IMR-90 (cell line): ENCODE measurements at regions not wholly inside any gene's neighbourhood (a gene's known extent, or its start where the extent isn't known, plus 50 kb on each side); places are given as distances from the start of the nearest gene placed in this dataset.

Source experiments
- ATAC-seq: fragments of 200-7000 bp; cut with Tn5 transposase; 2 replicates; pipeline ENCODE4 v1.9.1; 2020; ENCODE audit warnings: low read depth, mild to moderate bottlenecking, moderate library complexity
- BruUV-seq: library from RNA; stranded (reverse); fragments of 400-500 nt; replicated peaks from 2 replicates; lab custom pipeline; 2021; lab: Mats Ljungman, UMichigan
- CTCF ChIA-PET: fragments of 300-600 bp; formaldehyde crosslinking; extraction: SDS; loops from one replicate; lab custom pipeline; 2021; ENCODE audit warnings: antibody characterized with exemption; lab: Yijun Ruan, JAX
- POLR2A ChIA-PET: fragments of 300-600 bp; sonication (Branson Sonifier 250); formaldehyde crosslinking; loops from one replicate; lab custom pipeline; 2022; ENCODE audit warnings: antibody characterized with exemption; ENCODE audit not compliant: unreplicated experiment; lab: Charles Lee
- DNase-seq: peaks from one replicate; pipeline ENCODE4 v3.0.0; 2013
- H2AFZ ChIP-seq: replicated peaks from 2 replicates; pipeline ENCODE3; 2013; ENCODE audit warnings: low read length, mild to moderate bottlenecking; ENCODE audit not compliant: poor library complexity
- H2AK5ac ChIP-seq: 2 replicates; pipeline ENCODE4 v1.6.1; 2013; ENCODE audit warnings: low read depth, low read length, inconsistent platforms
- H2AK9ac ChIP-seq: replicated peaks from 2 replicates; pipeline ENCODE3; 2013; ENCODE audit warnings: mild to moderate bottlenecking, low read depth, low read length, moderate library complexity; ENCODE audit not compliant: poor library complexity
- H2BK120ac ChIP-seq: 2 replicates; pipeline ENCODE4 v1.6.1; 2013; ENCODE audit warnings: low read depth, low read length, inconsistent platforms
- H2BK15ac ChIP-seq: 3 replicates; pipeline ENCODE4 v1.6.1; 2013; ENCODE audit warnings: low read depth, low read length, inconsistent platforms
- H2BK20ac ChIP-seq: 2 replicates; pipeline ENCODE4 v1.6.1; 2013; ENCODE audit warnings: low read depth, mild to moderate bottlenecking, inconsistent platforms, low read length, moderate library complexity
- H2BK5ac ChIP-seq: 2 replicates; pipeline ENCODE4 v1.6.1; 2013; ENCODE audit warnings: mild to moderate bottlenecking, low read depth, low read length, inconsistent platforms; ENCODE audit not compliant: poor library complexity, severe bottlenecking
- H3K14ac ChIP-seq: replicated peaks from 2 replicates; pipeline ENCODE4 v1.6.1; 2013; ENCODE audit warnings: low read depth, low read length, inconsistent platforms
- H3K18ac ChIP-seq: 2 replicates; pipeline ENCODE4 v1.6.1; 2013; ENCODE audit warnings: low read depth, low read length, control low read depth
- H3K23ac ChIP-seq: 2 replicates; pipeline ENCODE4 v1.6.1; 2013; ENCODE audit warnings: low read depth, low read length, inconsistent platforms
- H3K27ac ChIP-seq: 2 replicates; pipeline ENCODE4 v1.5.1; 2013; ENCODE audit warnings: mild to moderate bottlenecking, control low read depth, low read length; ENCODE audit not compliant: insufficient read depth
- H3K27me3 ChIP-seq: 2 replicates; pipeline ENCODE4 v1.6.1; 2013; ENCODE audit warnings: low read length; ENCODE audit not compliant: control insufficient read depth, insufficient read depth
- H3K36me3 ChIP-seq: 2 replicates; pipeline ENCODE4 v1.6.1; 2013; ENCODE audit warnings: low read length, mixed read lengths; ENCODE audit not compliant: control insufficient read depth, insufficient read depth
- H3K4ac ChIP-seq: 2 replicates; pipeline ENCODE4 v1.6.1; 2013; ENCODE audit warnings: low read depth, low read length, inconsistent platforms
- H3K4me1 ChIP-seq: 2 replicates; pipeline ENCODE4 v1.6.1; 2013; ENCODE audit warnings: low read length, mixed read lengths; ENCODE audit not compliant: control insufficient read depth, insufficient read depth
- H3K4me2 ChIP-seq: 2 replicates; pipeline ENCODE4 v1.6.1; 2013; ENCODE audit warnings: low read depth, mild to moderate bottlenecking, control low read depth, low read length, moderate library complexity
- H3K4me3 ChIP-seq: 2 replicates; pipeline ENCODE4 v1.5.1; 2013; ENCODE audit warnings: low read depth, mild to moderate bottlenecking, control low read depth, low read length, moderate library complexity; ENCODE audit not compliant: insufficient read depth
- H3K56ac ChIP-seq: 2 replicates; pipeline ENCODE4 v1.6.1; 2013; ENCODE audit warnings: low read length, inconsistent platforms; ENCODE audit not compliant: insufficient read depth; ENCODE audit errors: extremely low read depth
- H3K79me1 ChIP-seq, 2 experiments: 2 replicates each; pipeline ENCODE4 v1.6.1; 2013; ENCODE audit warnings: low read length in 2 of 2, inconsistent platforms in 1 of 2, low read depth in 1 of 2
- H3K9ac ChIP-seq: 2 replicates; pipeline ENCODE4 v1.6.1; 2013; ENCODE audit warnings: low read depth, low read length, control low read depth
- H3K9me1 ChIP-seq: 2 replicates; pipeline ENCODE4 v1.6.1; 2013; ENCODE audit warnings: low read length, inconsistent platforms; ENCODE audit not compliant: insufficient read depth
- H3K9me3 ChIP-seq: 2 replicates; pipeline ENCODE4 v1.6.1; 2013; ENCODE audit warnings: low read length; ENCODE audit not compliant: control insufficient read depth, insufficient read depth
- H4K20me1 ChIP-seq: 2 replicates; pipeline ENCODE4 v1.6.1; 2013; ENCODE audit warnings: low read length, inconsistent platforms; ENCODE audit not compliant: insufficient read depth
- H4K5ac ChIP-seq: 2 replicates; pipeline ENCODE4 v1.6.1; 2013; ENCODE audit warnings: mild to moderate bottlenecking, low read depth, low read length, control low read depth
- H4K8ac ChIP-seq, 2 experiments: 2 replicates each; pipeline ENCODE4 v1.6.1; 2013; ENCODE audit warnings: low read depth in 2 of 2, low read length in 2 of 2, control low read depth in 1 of 2, inconsistent platforms in 1 of 2
- H4K91ac ChIP-seq: 2 replicates; pipeline ENCODE4 v1.6.1; 2013; ENCODE audit warnings: low read depth, low read length, inconsistent platforms; ENCODE audit not compliant: insufficient read depth
- CHD1 ChIP-seq: IDR thresholded peaks from 2 replicates; pipeline ENCODE4 v1.6.1; 2012; ENCODE audit warnings: low read depth, low read length, improper control_type of control experiment
- WGBS, 2 experiments: methylation state at CpG; one replicate each; pipeline versions ENCODE4 v1.1.5 to v1.1.7; 2013; ENCODE audit warnings: missing lambda C conversion rate in 2 of 2; ENCODE audit not compliant: insufficient read length in 1 of 2; ENCODE audit errors: extremely low coverage in 2 of 2; 5-methylcytosine and 5-hydroxymethylcytosine counted together
- dilution Hi-C: fragments of 300-500 bp; cut with HindIII; formaldehyde crosslinking; loops from one replicate; pipeline ENCODE4 v1.14.3; 2018; ENCODE audit warnings: low sequenced_read_pairs; ENCODE audit not compliant: unreplicated experiment
- in situ Hi-C: fragments of 300-500 bp; cut with MboI; formaldehyde crosslinking; loops from 3 replicates; pipeline ENCODE4 v1.14.3; 2019; ENCODE audit warnings: low sequenced_read_pairs, inconsistent platforms, mixed read lengths
- intact Hi-C: fragments of 100-400 bp; cut with micrococcal nuclease; formaldehyde crosslinking; loops from 2 replicates; pipeline ENCODE4 v1.10.0; 2022

DNA sequence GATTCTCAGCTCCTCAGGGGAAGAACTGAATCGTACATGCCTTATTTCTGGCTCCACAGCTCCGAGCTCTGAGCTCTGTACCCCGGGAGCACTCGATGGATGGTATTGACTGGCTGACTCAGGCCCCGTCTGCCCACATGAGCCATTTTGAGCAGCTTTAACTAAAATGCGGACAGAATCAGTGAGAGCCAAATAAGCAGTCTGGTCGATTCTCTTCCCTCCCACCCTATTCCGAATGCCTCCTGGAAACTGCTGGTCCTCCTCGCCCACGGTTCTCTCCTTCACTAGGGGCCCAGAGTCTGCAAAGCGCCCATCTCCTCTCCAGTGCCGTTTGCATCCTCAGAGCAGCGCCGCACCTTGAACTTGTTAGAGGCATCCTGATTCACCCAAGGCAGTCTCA is 125.9 kb upstream of the IRF2BP2 start:
- H3K9me3 ChIP-seq, result no peaks in the 10 kb centered on the region
- no peak overlapping the region for H4K8ac ChIP-seq
- H2BK120ac ChIP-seq, result no peak overlapping the region
- H3K9me1 ChIP-seq, result peaks cover 8% of the 10 kb centered on the region
- in situ Hi-C loops, result no loop called here
- ChIA-PET CTCF (no interaction called here), POLR2A (interaction anchor here (0.9 kb wide), 1 partner anchor 12 kb away, joined by 5 read pairs; no protein-coding TSS in a partner anchor)
- no peak overlapping the region for H3K4me2 ChIP-seq
- DNase-seq (no peak), ATAC-seq (no peak)
- peak overlapping the region; percentile 44; the same call in 1 of the 2 replicates for H2AK5ac ChIP-seq
- no peaks in the 10 kb centered on the region for H3K27me3 ChIP-seq
- H3K79me1 ChIP-seq, result no peaks in the 10 kb centered on the region
- no peaks in the 10 kb centered on the region for H4K20me1 ChIP-seq
- no peak overlapping the region for H3K9ac ChIP-seq
- dilution Hi-C loops, result loop anchor here (25.0 kb wide), 1 partner anchor 101 kb away; no protein-coding TSS in a partner anchor
- no peak overlapping the region for H3K27ac ChIP-seq
- no peak overlapping the region for H2BK15ac ChIP-seq
- no peak overlapping the region for H3K56ac ChIP-seq
- peaks cover 9% of the 10 kb centered on the region for H3K4me1 ChIP-seq
- H3K36me3 ChIP-seq, result no peaks in the 10 kb centered on the region
- 83% methylated on average over 8 of the region's 14 CpGs; no CpG with 5 or more reads in 1 of the 2 experiments for WGBS, 2 experiments
- H3K4me3 ChIP-seq, result no peak overlapping the region
- 0 out of 2 replicates have a peak overlapping the region, but pooled peaks have one; percentile 9 for H3K4ac ChIP-seq
- H4K5ac ChIP-seq, result no peak overlapping the region
- no peak overlapping the region for H2BK5ac ChIP-seq
- no peak overlapping the region for H3K23ac ChIP-seq
- intact Hi-C loops, result no loop called here
- no peak for TF ChIP-seq CHD1
- H3K18ac ChIP-seq, result no peak overlapping the region
- no peak overlapping the region for H4K91ac ChIP-seq
- no peak overlapping the region for H2AK9ac ChIP-seq
- no peak overlapping the region for H2BK20ac ChIP-seq
- no TSS peak for BruUV-seq
- no peak overlapping the region for H3K14ac ChIP-seq
- H2AFZ ChIP-seq, result no peak overlapping the region
